Activated CD8-positive, alpha-beta memory T cell treated with anti-CD3 and anti-CD28 coated beads for 48 hours (primary cell): ENCODE measurements at regions not wholly inside any gene's neighbourhood (a gene's known extent, or its start where the extent isn't known, plus 50 kb on each side); places are given as distances from the start of the nearest gene placed in this dataset.
"Not testable (repeated sequence)": the region's sequence is repeated elsewhere in the genome, so short reads cannot be mapped to it uniquely, and the experiment has no call there.

Source experiments
- DNase-seq, 3 experiments: peaks; one replicate each; pipeline ENCODE4 v3.0.0-alpha.2; 2020; ENCODE audit warnings: low read depth in 2 of 3, low spot score in 2 of 3

DNA sequence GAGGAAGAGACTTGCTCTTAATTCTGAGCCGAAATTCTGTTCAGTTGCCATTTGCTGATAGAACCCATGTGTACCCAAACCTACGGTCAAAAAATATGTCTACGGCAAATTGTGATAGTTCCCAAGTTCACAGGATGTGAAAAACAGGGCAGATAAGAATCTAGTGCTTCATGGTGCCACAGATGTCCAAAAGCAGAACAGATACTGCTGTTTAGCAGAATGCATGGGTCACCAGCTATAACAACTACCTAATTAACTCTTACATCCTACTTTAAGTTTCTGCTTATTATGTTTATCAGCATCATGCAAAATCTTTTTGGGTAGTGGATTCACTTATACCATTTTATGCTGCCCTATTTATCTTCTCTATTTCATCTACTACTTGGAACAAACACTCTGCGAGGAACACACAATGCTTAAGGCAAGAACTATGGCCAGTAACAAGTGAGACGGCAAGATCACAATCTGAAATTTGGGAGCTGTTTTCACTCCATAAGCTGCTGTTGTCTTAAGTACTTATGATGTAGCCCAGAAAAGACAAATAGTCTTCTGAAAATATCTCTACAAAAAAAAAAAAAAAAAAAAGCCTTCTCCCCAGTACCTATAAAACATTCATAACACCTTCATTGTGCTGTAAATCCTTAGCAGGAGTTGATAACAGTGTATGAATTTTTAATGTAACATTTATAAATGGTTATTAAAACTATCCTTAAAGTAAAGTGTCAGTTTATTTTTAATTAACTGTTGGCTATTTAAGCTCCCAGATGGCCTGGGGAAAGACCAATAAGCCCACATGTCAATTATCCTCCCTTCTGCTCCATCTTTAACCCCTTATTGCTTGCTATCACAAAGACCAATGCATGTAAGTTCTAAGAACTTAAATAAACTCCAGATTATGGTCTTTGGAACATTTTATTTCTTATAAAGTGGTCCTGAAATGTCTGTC lies 232.3 kb downstream of the TLR4 start:
- DNase-seq, result no peak

DNA sequence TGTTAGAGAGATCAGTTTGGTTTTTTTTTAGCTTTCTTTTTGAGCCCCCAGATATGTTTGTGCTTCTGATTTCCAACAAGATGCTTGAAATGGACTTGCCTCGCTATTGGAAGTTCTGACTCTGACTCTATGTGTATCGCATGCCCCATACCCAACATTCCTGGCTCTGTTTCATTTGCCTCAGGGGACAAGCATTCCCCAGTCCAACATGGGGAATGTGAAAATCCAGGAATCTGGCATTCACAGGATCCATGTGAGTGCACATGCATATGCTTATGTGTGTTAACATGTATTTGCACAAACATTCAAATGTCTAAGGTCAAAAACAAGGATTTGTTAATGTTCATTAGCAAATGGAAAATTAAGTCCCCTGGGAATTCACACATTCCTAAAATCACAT lies 233.9 kb downstream of the TLR4 start:
- DNase-seq, result no peak

DNA sequence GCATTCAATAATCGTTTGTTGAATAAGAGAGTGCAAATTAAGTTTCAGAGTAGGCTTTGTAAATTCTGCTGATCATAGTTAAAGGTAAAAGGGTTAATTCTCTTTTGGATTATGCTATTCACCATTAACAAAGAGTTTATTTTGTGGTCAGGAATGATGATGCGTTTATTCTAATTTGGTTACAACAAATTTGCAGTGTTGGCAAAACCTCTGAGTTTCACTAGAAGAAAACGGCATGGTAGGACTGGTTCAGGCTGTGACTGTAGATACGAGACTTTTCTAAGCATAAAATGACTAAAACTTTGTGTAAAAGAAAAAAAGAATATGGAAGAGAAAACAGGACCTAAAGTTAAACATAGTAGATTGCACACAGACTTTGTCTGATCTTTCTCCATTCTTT lies 234.7 kb downstream of the TLR4 start:
- DNase-seq, result no peak

DNA sequence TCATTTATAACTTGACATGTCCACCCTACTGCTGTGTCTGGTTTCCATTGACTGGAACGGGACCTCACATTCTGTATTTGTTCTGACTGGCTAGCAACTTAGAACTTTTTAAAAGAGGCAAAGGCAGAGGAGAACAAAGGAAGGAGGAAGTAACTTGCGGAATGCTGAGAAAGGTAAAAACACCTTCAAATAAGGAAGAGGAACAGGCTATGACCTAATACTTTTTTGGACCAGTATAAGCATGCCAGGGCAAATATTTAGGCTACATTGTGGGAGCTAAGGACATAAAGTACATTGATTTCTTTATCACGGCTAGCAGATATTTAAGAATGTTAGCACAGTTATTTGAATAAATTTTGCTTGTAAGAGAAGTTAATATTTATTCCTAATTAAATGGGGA lies 240.5 kb downstream of the TLR4 start:
- not testable (repeated sequence) for DNase-seq

DNA sequence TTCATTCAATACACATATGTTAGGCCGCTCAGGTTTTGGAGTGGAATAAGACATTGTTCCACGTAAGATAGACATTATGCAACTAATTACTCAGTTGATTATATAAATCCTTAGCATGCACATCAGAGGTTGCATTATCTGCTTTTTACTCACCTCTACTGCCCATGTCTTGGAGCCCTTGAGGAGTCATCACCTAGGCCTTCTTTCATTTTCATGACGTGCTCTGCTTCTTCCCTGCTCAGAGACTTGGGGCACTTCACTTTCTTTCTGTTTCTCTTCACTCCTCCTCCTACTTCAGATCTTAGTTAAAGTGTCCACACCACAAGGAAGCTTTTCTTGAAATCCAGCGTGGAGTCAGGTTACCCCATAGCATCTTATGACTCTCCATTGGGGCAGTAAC lies 241.1 kb downstream of the TLR4 start:
- no peak for DNase-seq

DNA sequence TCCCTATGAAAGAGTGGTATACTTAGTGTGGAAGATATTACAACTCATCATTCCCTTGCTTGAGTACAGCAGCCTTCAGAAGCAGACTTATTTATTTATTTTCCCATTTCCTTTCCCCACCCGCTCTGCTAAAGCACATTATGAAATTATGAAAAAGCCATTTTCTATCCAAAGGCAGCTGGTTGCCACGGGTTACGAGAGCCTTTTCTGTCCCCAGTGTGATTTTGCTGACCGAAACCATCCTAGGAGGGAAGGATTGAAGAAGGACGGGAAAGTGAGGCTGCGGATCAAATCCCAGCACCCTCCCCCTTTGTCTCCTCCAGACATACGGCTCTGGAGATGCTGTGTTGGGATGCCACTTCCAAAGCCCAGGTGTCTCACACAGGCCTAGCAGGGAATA lies 246.9 kb downstream of the TLR4 start:
- DNase-seq, result no peak

DNA sequence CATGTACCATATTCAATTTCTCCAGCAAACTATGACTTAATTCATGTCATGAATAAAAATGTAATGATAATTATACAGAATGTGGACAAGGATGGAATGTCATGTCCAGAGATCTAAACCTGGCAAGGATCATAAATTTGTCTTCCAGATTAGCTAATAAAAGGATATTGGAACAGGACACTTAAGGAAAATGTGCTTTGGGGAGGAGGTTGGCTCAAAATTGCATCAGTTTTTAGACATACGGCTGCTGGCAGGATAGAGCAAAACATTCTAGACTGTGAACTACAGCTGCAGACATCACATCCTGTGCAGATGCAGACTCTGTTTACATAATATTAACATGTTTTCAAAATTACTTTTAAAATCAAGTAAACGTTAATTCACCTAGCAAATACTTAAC lies 248.4 kb downstream of the TLR4 start:
- no peak for DNase-seq

DNA sequence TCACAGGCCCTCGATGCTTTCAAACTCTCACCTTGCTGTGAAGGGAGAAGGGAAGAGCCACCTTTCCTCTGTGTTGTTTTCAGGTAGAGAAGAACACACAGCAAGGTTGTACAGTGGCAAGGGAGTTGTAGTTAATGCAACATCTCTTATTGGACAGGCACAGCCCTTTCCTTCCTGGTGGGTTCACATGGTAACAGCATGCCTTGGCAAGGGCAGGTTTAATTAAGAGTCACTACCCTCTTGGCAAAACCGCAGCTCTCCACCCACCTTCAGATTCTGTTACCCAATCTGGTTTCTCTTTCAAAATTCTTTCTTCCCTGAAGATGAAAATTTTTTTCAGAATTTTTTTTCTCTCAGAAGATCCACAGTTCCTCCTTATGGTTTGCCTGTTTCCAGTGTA lies 253.1 kb downstream of the TLR4 start:
- DNase-seq, result no peak

DNA sequence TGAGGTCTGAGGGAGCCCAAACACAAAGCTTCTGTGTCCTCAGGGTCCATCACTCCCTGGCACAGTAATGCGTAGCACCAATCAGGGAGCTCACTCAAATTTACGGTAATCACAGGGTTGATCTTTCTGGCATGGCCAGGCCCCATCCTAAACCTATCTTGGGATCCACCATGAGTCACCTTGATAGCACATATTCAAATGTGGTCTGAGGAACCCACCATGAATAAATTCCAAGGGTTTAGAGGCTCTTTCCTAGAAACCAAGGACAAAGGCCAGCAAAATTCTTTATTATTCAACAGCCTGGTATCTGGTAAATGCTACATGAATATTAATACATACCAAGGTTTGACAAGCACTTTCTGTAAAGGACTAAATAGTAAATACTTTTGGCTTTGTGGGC lies 254.5 kb downstream of the TLR4 start:
- DNase-seq, result no peak

DNA sequence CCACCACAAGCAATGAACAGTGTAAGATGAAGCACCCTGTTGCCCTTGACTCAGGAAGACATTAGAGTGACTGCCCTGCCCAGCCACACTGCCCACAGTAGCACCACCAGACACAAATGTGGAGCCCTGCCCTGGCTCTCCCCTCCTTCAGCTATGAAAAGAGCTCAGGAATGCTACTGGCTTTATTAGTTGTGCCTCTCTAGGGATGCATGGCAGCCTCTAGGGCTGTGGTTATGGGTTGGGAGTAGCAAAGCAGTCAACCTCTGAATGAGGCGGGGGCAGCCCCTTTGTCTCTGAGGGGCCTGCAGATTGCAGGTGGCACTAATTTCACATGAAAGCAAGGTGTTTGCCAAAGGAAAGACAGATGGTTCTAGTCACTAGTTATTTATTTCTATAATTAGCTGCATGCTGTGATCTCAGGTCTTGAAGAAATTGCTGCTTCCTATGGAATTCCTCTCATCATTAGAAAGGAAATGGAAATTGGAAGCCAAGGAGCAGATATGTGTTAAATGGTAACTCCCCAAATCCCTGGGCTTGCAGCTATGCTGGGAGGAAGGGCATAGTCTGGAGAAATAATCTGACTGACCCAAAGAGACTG lies 259.4 kb downstream of the TLR4 start:
- no peak for DNase-seq

DNA sequence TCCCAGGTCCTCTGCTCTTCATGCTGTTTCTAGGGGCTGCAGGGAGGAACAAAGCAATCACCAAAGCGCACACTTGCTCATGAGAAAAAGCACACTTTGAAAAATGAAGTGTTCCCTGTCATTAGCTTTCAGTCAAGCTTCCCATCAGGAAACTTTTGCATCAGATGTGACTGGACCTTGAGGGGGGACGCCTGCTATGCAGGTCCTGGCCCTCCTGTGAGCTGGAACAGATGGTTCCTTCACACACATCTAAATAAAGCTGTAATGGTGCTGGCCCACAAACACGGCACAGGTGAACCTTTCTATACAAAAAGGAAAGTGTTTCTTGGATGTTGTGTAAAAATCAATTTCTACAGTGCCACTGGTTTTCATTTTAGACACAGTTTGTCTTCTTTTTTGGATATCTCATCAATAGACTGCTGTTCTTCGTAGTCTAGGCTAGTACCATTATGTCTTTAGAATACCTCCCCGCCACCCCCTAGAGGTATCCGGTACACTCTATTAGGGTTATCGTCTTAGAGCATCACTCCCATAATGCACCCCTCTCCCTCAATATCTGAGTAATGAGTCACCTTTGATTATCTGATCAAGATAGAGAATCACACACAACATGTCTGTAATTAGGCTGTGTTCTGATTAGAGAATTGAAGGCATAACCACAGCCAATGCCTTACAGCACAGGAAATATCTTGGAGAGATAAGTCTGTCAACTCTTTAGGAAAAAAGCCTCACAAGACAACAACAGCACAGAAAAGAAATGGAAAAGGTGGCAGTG lies 266.3 kb downstream of the TLR4 start:
- no peak for DNase-seq

DNA sequence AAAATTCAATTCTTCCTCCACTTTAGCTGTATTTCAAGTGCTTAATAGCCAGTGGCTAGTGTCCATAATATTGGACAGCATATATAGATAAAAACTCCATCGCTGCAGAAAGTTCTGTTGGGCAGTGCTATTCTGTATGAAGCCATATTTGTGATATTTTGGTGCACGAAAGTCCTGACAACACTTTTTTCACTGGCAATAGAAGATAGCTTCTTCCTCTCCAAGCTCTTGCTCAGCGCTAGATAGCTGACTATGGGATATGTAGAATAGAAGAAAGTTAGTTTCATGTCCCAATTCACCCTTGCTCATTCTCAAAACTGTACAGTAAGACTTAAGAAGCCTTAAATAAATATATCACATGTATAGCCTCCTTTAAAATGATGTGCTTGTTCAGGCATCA lies 269.9 kb downstream of the TLR4 start:
- DNase-seq, result no peak

DNA sequence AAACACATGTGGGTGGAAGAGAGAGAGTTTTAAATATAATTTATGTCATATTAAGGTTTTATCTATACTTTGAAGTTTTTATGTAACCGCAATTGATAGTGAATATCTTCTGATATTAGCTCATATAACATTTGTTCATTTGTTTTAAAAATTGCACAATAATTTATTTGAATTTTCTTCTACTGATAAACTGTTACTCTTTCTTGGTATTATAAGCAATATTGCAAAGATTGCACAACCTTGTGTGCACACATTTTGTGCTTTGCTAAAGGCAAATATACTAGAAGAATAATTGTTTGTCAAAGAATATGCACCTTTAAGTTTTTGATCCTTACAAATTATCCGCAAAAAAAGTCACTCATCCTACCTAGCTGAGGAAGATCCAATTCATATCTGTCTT lies 275.7 kb downstream of the TLR4 start:
- no peak for DNase-seq

DNA sequence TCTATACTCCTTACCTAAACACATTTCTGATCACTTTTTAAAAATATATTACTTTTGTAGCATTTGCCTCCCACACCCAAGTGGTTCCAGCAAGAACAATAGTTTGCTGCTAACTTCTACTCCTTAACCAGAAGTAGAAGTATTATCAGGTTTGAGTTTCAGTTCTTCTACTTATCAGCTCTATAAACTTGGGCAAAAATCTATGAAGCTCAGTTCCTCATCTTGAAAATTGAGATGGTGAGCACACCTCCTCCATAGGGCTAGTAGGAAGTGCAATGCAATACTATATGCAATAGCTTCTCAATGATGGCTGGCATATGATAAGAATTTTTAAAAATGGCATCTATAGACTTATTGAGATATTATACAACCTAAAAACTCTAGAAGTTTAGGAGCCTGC lies 283.7 kb downstream of the TLR4 start:
- DNase-seq, result no peak

DNA sequence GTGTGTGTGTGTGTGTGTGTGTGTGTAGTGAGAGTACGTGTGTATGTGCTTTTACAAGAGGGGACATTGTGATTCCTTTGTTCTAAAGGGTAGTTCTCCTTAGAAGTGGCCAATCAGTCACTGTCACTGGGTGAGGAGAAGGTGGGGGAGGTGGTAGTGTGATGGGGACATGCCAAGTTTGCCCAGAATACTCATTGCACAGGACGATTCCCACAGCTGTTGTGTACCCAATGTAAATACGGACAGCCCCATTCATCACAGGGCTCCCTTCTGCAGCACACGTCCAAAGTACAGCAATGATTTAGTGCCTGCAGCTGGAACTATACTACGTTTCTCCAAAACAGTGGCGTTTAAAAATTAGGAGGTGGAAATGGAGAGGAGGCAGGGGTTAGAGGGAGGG lies 287.8 kb downstream of the TLR4 start:
- DNase-seq, result no peak

DNA sequence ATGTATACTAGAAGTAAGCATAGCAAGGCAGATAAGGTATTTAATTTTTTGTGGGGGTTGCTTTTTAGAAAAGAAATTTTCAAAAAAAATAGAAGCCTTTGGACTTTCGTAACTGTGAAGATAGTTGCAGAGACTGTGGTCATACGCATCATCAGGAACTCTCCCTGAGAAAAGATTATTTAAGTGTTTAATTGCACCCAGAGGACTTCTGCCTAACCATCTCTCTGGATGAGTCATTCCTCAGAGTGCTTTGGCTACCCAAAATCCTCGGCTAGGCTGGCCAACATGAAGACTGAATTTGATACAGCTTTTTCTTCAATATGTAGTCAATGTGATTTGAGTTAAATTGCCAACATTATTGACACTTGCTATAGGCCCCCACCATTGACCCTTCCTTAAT lies 296.4 kb downstream of the TLR4 start:
- no peak for DNase-seq

DNA sequence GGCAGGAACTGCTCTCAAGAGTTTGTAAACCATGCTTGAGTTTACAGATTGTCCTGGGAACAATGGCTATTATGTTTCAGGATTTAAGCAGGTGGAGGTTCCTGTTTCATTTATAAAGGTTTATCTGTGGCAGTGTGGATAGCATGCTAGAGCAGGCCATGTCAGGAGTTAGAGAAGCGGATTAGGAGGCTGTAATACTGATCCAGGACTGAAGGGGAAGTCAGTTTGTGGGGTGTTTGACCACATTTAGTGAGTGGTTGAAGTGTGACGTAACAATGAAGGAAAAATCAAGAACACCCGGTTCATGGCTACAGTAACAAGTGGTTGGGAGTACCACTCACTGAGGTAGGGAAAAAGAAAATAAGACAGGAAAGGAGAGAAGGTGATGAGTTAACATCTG lies 299.0 kb downstream of the TLR4 start:
- DNase-seq, result no peak

DNA sequence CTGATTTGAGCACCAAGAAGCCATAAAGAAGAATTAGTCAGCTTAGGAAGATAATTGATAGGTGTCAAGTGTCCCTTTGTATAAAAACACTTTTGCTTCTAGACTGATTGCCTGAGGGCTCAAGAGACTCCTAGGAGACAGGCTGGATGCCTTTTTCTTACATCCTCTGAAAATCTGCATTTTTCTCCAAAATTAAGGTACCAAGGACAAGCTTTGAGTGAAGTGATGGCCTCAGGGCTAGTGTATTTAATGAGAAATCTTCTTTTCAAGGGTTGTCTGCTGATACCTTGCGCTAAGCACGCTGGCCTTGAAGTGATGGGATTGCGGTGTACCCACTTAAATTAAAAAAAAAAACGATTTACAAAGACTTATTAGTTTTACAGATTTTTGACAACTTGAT lies 304.0 kb downstream of the TLR4 start:
- no peak for DNase-seq

DNA sequence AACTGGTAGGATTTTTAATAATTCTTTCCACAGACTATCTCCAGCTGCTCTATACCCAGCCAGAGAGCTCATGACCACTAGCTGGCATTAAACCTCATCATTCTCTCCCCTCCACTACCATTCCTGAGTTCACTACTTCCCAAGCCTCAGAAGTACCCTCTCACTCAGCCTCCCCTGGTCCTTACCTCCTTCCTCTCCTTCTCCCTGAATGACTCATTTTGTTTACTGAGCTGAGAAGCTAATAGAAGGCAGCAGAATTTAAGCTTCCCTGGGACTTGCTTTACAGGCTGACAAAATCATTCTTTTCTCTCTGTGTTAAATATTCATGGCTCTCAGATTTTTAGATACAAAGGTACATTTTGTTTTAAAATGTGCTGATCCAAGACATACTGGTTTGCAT lies 305.4 kb downstream of the TLR4 start:
- DNase-seq, result no peak

DNA sequence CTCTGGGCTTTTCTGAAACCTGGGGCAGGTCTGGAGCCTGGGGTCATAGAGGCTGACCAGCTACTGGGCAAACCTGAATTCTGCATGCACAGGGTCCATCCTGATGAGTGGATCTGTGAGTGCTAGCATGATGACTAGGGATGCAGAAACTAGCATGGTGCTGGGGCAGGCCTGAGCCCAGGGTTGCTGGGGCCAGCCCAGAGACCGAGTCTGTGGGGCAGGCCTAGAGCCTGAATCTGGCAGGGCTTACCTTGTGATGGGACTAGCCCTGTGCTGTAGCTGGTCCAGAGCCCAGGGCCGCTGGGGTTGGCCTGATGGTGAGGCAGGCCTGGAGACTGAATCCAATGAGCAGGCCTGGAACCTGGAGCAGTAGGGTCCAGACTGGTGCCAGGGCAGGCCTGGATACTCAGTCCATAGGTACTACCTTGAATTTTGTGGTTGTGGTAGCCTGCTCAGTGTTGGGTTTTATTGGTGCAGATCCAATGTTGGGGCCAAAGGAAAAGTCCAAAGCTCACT lies 313.5 kb downstream of the TLR4 start:
- DNase-seq, result no peak

DNA sequence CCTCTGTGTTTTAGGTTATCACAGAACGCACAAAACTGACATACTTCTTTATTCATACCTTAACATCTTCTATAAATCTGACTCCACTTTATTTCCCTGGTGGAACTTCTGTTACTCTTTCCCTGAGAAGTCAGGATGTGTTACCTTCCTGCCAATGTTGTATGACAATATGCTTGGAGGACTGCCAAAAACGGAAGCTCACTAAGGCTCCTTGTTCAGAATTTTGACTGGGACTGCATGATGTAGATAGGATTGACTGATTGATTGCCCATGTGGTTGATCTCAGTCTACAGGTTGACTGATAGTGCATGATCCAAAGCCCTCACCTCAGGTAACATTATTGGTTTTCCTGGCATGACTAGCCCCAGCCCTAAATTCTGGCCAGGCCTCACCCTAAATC lies 319.4 kb downstream of the TLR4 start:
- no peak for DNase-seq

DNA sequence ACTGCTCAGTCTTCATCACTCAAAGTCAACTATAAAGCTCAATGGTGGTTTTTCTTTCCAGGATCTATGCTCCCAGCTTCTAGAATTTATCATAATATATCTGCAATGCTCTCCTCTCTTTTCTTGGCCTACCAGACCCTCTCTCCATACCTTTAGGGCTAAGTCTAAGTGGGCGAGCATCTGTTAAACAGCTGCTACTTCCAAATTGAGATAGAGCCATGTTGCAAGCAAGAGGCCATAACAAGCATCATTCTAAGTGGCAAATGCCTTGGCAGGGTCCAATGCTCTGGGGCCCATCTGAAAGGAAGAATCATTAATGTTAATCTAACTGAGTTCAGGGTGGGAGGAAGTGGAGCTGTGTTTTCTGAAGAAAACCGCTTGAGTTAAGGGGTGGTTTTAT lies 324.0 kb downstream of the TLR4 start:
- no peak for DNase-seq
